MV-4-11 (cell line): ENCODE measurements at regions not wholly inside any gene's neighbourhood (a gene's known extent, or its start where the extent isn't known, plus 50 kb on each side); places are given as distances from the start of the nearest gene placed in this dataset.

ENCODE experiments used
- DNase-seq: peaks from one replicate; lab custom pipeline; 2025; lab: John Stamatoyannopoulos, UW

- DNase-seq = no peak
Measured at GRCh38 chr16:49216593-49216992, 65.0 kb downstream of the CBLN1 start.

- no peak for DNase-seq
Measured at GRCh38 chr16:49213594-49213993, 68.0 kb downstream of the CBLN1 start.

GRCh38 chr16:49204191-49204590 lies 77.4 kb downstream of the CBLN1 start:
- DNase-seq = no peak

- DNase-seq = no peak
Measured at GRCh38 chr16:49203361-49203760, 78.3 kb downstream of the CBLN1 start.

GRCh38 chr16:49201118-49201517 lies 80.5 kb downstream of the CBLN1 start:
- DNase-seq = no peak

GRCh38 chr16:49200223-49200820 lies 81.3 kb downstream of the CBLN1 start:
- DNase-seq = no peak

GRCh38 chr16:49195237-49195548 lies 86.4 kb downstream of the CBLN1 start:
- no peak for DNase-seq

- no peak for DNase-seq
Measured at GRCh38 chr16:49194537-49195236, 87.0 kb downstream of the CBLN1 start.

GRCh38 chr16:49193596-49193995 lies 88.0 kb downstream of the CBLN1 start:
- DNase-seq = no peak

- no peak for DNase-seq
Measured at GRCh38 chr16:49189286-49189685, 92.4 kb downstream of the CBLN1 start.

GRCh38 chr16:49183911-49184310 lies 97.7 kb downstream of the CBLN1 start:
- no peak for DNase-seq

- no peak for DNase-seq
Measured at GRCh38 chr16:49181791-49182518, 99.7 kb downstream of the CBLN1 start.

- DNase-seq = no peak
Measured at GRCh38 chr16:49179714-49180330, 101.8 kb downstream of the CBLN1 start.

- DNase-seq = no peak
Measured at GRCh38 chr16:49168126-49168525, 113.5 kb downstream of the CBLN1 start.

GRCh38 chr16:49165025-49165424 lies 116.6 kb downstream of the CBLN1 start:
- DNase-seq = no peak

GRCh38 chr16:49161191-49161590 lies 120.4 kb downstream of the CBLN1 start:
- DNase-seq = no peak

- DNase-seq = peak; percentile 3
Measured at GRCh38 chr16:49158029-49158642, 123.5 kb downstream of the CBLN1 start.

GRCh38 chr16:49150341-49150740 lies 131.3 kb downstream of the CBLN1 start:
- DNase-seq = no peak

GRCh38 chr16:49148410-49148809 lies 133.2 kb downstream of the CBLN1 start:
- no peak for DNase-seq

GRCh38 chr16:49140618-49141017 lies 141.0 kb downstream of the CBLN1 start:
- no peak for DNase-seq

GRCh38 chr16:49130397-49130796 lies 151.2 kb downstream of the CBLN1 start:
- no peak for DNase-seq

GRCh38 chr16:49129935-49130334 lies 151.7 kb downstream of the CBLN1 start:
- DNase-seq = no peak

- DNase-seq = no peak
Measured at GRCh38 chr16:49128740-49129139, 152.9 kb downstream of the CBLN1 start.
